GM19372 (cell line): ENCODE measurements at regions not wholly inside any gene's neighbourhood (a gene's known extent, or its start where the extent isn't known, plus 50 kb on each side); places are given as distances from the start of the nearest gene placed in this dataset.
"Not testable (repeated sequence)": the region's sequence is repeated elsewhere in the genome, so short reads cannot be mapped to it uniquely, and the experiment has no call there.

ENCODE experiments used
- ATAC-seq: cut with Tn5 transposase; IDR thresholded peaks from one replicate; pipeline ENCODE4 v1.9.1; 2021; ENCODE audit warnings: mild to moderate bottlenecking, low read depth, moderate library complexity; ENCODE audit not compliant: unreplicated experiment

DNA sequence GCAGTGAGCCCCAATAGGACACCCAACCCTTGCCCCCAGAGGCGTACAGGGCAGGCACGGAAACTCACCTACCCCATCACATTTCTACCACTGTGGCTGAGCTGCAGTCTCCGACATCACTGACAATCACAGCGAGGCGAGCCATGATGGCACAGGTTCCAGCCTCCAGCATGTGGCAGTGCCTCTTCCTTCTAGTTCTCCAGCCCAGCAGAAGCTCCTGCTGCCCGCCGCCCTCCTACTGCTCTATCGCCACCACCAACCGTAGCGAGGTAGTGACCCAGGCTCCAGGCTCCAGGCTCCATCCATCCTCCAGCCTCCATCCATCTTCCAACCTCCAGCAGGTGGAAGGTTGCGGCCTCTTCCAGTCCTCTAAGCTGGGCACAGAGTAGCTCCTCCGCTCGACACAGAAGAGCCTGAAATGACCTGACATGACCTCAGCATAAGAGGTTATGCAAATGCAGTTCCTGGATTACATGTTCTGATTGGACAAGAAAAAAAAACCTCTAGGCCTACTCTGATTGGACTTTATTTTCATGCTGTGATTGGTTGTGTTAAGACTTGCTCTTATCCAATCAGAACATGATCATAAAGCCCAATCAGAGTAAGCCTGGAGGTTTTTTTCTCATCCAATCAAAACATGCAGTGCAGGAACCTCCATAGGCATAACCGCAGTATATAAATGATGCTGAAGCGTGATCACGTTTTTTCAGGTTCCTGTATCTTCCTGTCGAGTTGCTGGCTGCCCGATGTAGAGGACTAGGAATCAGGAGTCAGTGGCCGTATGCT lies 438.9 kb upstream of the ZNF337 start:
- no peak for ATAC-seq

DNA sequence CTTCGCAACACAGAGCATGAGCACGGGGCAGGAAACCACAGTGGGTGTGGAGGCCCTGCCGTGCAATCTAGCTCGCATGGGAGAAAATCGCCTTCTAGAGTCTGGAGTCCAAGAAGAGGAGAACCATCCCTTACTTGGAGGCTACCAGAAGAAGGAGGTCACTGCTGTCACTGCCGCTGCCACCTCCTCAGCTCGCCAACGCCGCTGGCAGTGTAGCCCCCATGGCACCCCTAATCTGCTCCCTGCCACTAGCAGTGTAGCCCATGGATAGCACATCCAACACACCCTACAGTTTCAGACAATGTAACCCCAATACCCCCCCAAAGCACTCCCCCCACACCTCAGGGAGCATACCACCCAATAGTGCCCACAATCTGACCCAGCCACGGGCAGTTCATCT lies 438.0 kb upstream of the ZNF337 start:
- ATAC-seq = no peak

DNA sequence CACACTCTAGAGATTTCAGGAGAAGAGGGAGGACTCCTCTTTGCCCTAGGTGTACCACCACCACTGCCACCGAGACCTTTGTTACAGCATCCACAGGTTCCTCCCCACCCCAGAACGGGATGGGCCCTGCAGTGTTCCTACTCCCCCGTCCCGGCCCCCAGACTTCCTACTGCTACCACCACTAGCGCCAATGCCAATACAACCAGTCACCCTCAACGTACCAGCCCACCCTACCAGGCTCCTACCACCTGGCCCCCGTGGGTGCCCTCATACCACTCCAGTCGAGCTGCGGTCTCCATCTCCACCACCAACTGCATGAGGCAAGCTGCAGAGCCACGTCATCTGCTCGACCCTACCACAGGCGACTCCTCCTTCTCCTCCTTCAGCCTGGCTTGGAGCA lies 437.1 kb upstream of the ZNF337 start:
- ATAC-seq = not testable (repeated sequence)

GRCh38 chr20:26120920-26121319 lies 424.3 kb upstream of the ZNF337 start:
- ATAC-seq = not testable (repeated sequence)

DNA sequence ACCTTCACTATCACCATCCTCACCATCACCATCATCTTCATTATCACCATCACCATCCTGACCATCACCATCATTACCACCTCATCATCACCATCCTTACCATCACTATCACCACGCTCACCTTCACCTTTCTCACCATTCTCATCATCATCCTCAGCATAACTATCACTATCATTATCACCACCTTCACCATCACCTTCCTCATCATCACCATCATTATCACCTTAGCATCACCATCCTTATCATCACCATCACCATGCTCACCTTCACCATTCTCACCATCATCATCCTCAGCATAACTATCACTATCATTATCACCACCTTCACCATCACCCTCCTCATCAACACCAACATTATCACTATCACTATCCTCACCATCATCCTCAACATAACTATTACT lies 397.8 kb upstream of the ZNF337 start:
- ATAC-seq = not testable (repeated sequence)

GRCh38 chr20:26091921-26092320 lies 395.3 kb upstream of the ZNF337 start:
- not testable (repeated sequence) for ATAC-seq

GRCh38 chr20:26086195-26086594 lies 389.5 kb upstream of the ZNF337 start:
- not testable (repeated sequence) for ATAC-seq

- not testable (repeated sequence) for ATAC-seq
These were observed 377.3 kb upstream of the ZNF337 start for GRCh38 chr20:26073972-26074371.

GRCh38 chr20:26059324-26059723 lies 362.7 kb upstream of the ZNF337 start:
- ATAC-seq = not testable (repeated sequence)

DNA sequence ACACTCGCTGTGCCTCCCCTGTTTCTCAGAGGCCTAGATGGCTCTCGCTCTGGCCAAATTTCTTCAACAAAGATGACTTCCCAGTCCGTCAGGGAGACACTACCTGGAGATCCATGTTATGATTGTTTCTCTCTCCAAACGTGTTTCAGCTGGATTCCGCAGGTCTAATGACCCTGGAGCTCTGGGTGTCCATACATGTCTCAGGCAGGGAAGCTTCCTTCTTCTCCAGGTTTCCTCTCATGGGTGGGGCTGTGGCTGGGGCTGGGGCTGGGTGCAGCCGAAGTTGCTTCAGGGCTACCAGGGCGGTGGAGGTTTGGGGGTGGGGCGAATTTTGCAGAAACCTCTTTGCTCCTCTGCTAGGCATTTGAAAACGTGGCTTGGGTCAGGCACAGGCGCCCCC lies 361.8 kb upstream of the ZNF337 start:
- ATAC-seq = not testable (repeated sequence)

GRCh38 chr20:26057135-26057752 lies 360.6 kb upstream of the ZNF337 start:
- not testable (repeated sequence) for ATAC-seq

DNA sequence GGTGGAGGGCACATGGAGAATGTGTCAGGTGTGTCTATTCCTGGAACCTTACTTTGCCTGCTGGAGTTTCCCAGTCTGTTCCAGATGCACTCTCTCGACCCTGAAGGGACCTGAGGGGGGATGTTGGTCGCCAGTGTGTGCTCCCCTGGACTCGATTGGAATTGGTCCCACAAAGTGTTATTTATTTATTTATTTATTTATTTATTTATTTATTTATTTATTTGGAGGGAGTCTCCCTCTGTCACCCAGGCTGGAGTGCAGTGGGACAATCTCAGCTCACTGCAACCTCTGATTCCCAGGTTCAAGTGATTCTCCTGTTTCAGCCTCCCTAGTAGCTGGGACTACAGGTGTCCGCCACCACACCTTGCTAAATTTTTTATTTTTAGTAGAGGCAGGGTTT lies 329.1 kb upstream of the ZNF337 start:
- not testable (repeated sequence) for ATAC-seq

GRCh38 chr20:26010942-26011276 lies 314.3 kb upstream of the ZNF337 start:
- not testable (repeated sequence) for ATAC-seq

- not testable (repeated sequence) for ATAC-seq
These were observed 313.7 kb upstream of the ZNF337 start for GRCh38 chr20:26010224-26010941.

- not testable (repeated sequence) for ATAC-seq
These were observed 313.0 kb upstream of the ZNF337 start for GRCh38 chr20:26009402-26010223.

DNA sequence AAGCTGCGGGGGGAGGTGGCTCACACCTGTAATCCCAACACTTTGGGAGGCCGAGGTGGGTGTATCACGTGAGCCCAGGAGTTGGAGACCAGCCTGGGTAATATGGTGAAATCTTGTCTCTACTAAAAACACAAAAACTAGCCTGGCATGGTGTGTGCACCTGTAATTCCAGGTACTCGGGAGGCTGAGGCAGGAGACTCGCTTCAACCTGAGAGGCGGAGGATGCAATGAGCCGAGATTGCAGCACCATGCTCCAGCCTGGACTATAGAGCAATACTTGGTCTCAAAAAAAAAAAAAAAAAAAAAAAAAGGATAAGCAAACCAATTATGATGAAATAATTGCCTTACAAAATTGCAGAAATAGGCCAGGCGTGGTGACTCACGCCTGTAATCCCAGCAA lies 311.4 kb upstream of the ZNF337 start:
- ATAC-seq = not testable (repeated sequence)

DNA sequence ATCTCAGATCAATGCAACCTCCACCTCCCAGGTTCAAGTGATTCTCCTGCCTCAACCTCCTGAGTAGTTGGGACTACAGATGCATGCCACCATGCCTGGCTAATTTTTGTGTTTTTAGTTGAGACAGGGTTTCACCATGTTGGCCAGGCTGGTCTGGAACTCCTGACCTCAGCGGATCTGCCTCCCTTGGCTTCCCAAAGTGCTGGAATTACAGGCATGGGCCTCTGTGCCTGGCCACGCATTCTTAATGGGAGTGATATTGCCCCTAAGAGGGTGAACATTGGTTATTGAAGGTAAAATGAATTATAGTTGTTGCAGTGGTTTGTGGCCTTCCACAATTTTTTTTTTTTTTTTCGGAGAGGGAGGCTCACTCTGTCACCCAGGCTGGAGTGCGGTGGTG lies 309.5 kb upstream of the ZNF337 start:
- not testable (repeated sequence) for ATAC-seq

GRCh38 chr20:26003959-26004358 lies 307.3 kb upstream of the ZNF337 start:
- ATAC-seq = not testable (repeated sequence)

- not testable (repeated sequence) for ATAC-seq
These were observed 300.9 kb upstream of the ZNF337 start for GRCh38 chr20:25997367-25998038.

GRCh38 chr20:25992146-25992545 lies 295.5 kb upstream of the ZNF337 start:
- no peak for ATAC-seq
